Common myeloid progenitor, CD34-positive (primary cell): ENCODE measurements at regions not wholly inside any gene's neighbourhood (a gene's known extent, or its start where the extent isn't known, plus 50 kb on each side); places are given as distances from the start of the nearest gene placed in this dataset.
"Not testable (repeated sequence)": the region's sequence is repeated elsewhere in the genome, so short reads cannot be mapped to it uniquely, and the experiment has no call there.

ENCODE experiments used
- CTCF ChIA-PET: fragments of 350-600 bp; sonication (Branson Sonifier 250); formaldehyde crosslinking; loops from one replicate; lab custom pipeline; 2021; ENCODE audit warnings: antibody characterized with exemption; lab: Charles Lee
- POLR2A ChIA-PET: fragments of 350-600 bp; sonication (Branson Sonifier 250); formaldehyde crosslinking; loops from one replicate; lab custom pipeline; 2021; ENCODE audit warnings: antibody characterized with exemption; lab: Charles Lee
- DNase-seq, 3 donors: peaks; one replicate each; pipeline versions ENCODE4 v3.0.0 to v3.0.0-alpha.2; 2013
- H3K27ac ChIP-seq, 2 experiments: 1 replicate in 1 of 2; 2 replicates in 1 of 2; pipeline ENCODE4 v1.7.0; 2013; ENCODE audit warnings: inconsistent platforms in 2 of 2, low read length in 2 of 2, mild to moderate bottlenecking in 2 of 2, low read depth in 1 of 2, moderate library complexity in 1 of 2; ENCODE audit not compliant: severe bottlenecking in 2 of 2, insufficient read depth in 1 of 2, poor library complexity in 1 of 2
- H3K27me3 ChIP-seq, 5 experiments: replicated peaks in 2 of 5; 1 replicate in 3 of 5; 2 replicates in 2 of 5; pipeline versions ENCODE4 v1.6.1 to v1.7.0; 2013; ENCODE audit warnings: low read length in 4 of 5, mild to moderate bottlenecking in 2 of 5, moderate library complexity in 2 of 5, inconsistent platforms in 1 of 5; ENCODE audit not compliant: insufficient read depth in 5 of 5, control insufficient read depth in 4 of 5
- H3K36me3 ChIP-seq, 4 experiments: 1 replicate in 2 of 4; 2 replicates in 2 of 4; pipeline versions ENCODE4 v1.6.1 to v1.7.0; 2013; ENCODE audit warnings: low read length in 3 of 4, control low read depth in 1 of 4, mild to moderate bottlenecking in 1 of 4; ENCODE audit not compliant: control insufficient read depth in 4 of 4, insufficient read depth in 4 of 4
- H3K4me1 ChIP-seq, 4 experiments: 1 replicate in 3 of 4; 2 replicates in 1 of 4; pipeline versions ENCODE4 v1.6.1 to v1.7.1; 2013; ENCODE audit warnings: low read length in 3 of 4, mild to moderate bottlenecking in 3 of 4, control low read depth in 1 of 4, inconsistent platforms in 1 of 4, moderate library complexity in 1 of 4; ENCODE audit not compliant: control insufficient read depth in 4 of 4, insufficient read depth in 4 of 4; ENCODE audit errors: control extremely low read depth in 1 of 4
- H3K4me3 ChIP-seq, 7 experiments: 1 replicate in 4 of 7; 2 replicates in 3 of 7; pipeline versions ENCODE4 v1.5.1 to v1.7.0; 2013; ENCODE audit warnings: mild to moderate bottlenecking in 7 of 7, low read length in 6 of 7, moderate library complexity in 6 of 7, inconsistent platforms in 2 of 7, low read depth in 2 of 7, control low read depth in 1 of 7; ENCODE audit not compliant: insufficient read depth in 4 of 7, control insufficient read depth in 1 of 7; ENCODE audit errors: extremely low read depth in 1 of 7
- H3K9me3 ChIP-seq, 5 experiments: 1 replicate in 4 of 5; 2 replicates in 1 of 5; pipeline versions ENCODE4 v1.6.1 to v1.7.1; 2013; ENCODE audit warnings: low read length in 4 of 5, mild to moderate bottlenecking in 2 of 5, inconsistent platforms in 1 of 5, low read depth in 1 of 5, moderate library complexity in 1 of 5; ENCODE audit not compliant: control insufficient read depth in 4 of 5, insufficient read depth in 2 of 5; ENCODE audit errors: control extremely low read depth in 1 of 5
- WGBS: methylation state at CpG from one replicate; pipeline ENCODE4 v1.1.5; 2013; ENCODE audit not compliant: insufficient coverage; 5-methylcytosine and 5-hydroxymethylcytosine counted together

DNA sequence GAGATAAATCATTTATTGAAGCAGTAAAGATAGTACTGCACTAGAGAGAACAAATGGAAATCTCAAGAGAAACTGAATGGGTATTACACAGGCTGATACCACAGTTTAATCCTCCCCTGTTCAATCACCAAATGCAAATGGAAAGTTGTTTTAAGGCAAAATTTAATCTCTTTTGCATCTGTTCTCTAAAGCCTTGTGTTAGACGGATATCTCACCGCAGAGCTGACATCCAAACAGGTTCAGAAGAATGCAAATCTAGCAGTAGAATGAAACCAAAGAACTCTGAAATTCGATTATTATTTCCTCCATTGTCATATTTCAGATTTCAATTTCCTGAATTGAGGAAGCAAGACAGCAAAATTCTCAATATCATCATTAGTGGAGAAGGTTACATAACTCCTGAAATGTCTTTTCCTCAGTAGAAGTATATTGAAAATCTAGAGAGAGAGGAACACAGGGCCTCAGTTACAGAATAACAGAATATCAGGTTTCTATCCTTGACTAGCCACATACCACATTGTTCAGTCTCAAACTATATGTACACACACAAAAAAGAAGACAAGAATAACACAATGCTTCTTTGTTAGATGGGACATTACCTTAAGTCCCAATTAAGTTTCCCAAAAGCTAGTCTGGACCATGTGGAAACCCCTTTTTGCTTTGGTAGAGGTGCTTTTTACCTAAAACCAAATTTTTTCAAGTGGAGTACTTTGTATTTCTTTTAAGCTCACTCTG is 94.1 kb upstream of the BANK1 start:
- no peaks in the 10 kb centered on the region for H3K27me3 ChIP-seq
- no peak overlapping the region for H3K27ac ChIP-seq
- 100% methylated on average over 2 of the region's 3 CpGs for WGBS
- POLR2A ChIA-PET: no interaction called here
- peaks cover 0 to 2% (median 0%) of the 10 kb centered on the region in 4 experiments for H3K4me1 ChIP-seq
- H3K36me3 ChIP-seq: no peaks in the 10 kb centered on the region
- no peak overlapping the region for H3K4me3 ChIP-seq
- CTCF ChIA-PET: no interaction called here
- no peak for DNase-seq
- H3K9me3 ChIP-seq: no peaks in the 10 kb centered on the region

DNA sequence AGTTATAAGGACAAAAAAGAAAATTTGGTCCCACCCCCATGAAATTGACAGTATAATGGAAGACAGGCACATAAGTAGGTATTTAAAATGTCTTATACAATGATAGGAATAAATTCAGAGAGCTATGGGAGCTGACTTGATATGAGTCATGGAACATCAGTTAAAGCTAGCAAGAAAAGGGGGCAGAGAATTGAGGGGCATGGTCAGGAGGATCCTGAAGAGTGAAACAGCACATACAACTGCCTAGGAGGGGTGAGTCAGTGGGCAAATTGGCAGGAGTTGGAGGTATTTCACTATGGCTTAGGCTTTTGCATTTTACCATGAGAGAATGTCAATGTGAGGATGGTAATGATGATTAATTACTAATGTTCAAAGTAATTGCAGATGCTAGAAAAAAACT is 95.4 kb upstream of the BANK1 start:
- no peaks in the 10 kb centered on the region for H3K9me3 ChIP-seq
- CTCF ChIA-PET: no interaction called here
- no peaks in the 10 kb centered on the region for H3K27me3 ChIP-seq
- no peak overlapping the region for H3K4me3 ChIP-seq
- H3K4me1 ChIP-seq: peaks cover 0 to 2% (median 0%) of the 10 kb centered on the region in 4 experiments
- no peaks in the 10 kb centered on the region for H3K36me3 ChIP-seq
- no peak overlapping the region for H3K27ac ChIP-seq
- no peak for DNase-seq
- POLR2A ChIA-PET: no interaction called here

DNA sequence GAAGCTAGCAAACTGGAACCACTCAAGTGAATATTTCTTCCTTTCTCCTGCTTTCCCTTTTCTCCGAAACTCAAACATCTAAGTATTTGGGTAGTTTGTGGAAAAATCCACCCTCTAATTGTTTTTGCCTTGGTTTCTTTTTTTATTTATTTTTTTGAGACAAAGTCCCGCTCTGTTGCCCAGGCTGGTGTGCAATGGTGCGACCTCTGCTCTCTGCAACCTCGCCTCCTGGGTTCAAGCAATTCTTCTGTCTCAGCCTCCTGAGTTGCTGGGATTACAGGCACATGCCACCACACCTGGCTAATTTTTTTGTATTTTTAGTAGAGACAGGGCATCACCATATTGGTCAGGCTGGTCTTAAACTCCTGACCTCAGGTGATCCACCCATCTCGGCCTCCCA is 96.1 kb upstream of the BANK1 start:
- WGBS: 97% methylated on average over 4 of the region's 5 CpGs
- CTCF ChIA-PET, POLR2A ChIA-PET, H3K27ac ChIP-seq, H3K27me3 ChIP-seq, DNase-seq, H3K4me1 ChIP-seq, H3K36me3 ChIP-seq, H3K9me3 ChIP-seq, H3K4me3 ChIP-seq: not testable (repeated sequence)

DNA sequence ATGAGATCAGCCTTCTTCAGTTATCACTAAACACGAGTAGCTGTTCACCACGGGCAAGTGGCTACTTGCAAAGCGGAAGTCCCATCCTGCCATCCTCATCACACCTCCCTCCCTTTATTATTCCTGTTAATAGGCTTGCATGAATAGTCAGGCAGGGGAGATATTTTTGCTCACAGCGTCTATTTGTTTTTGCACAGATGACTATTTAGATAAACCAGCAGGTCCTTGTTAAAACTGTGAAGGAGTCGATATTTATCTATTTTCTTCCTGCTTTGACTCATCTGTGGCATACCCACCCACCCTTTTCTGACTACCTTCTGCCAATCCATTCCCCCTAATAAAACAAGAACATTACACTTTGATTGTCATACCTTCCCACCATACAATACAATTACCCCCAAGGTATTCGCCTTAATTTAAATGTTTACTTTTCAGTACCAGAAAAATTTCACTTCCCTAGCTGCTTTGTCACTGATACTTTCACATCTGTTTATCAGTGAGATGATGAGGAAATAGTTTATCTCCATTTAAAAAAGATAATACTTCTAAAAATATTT is 96.6 kb upstream of the BANK1 start:
- no peak for DNase-seq
- no peaks in the 10 kb centered on the region for H3K9me3 ChIP-seq
- H3K27ac ChIP-seq: no peak overlapping the region
- H3K4me1 ChIP-seq: peaks cover 0 to 2% (median 0%) of the 10 kb centered on the region in 4 experiments
- no peaks in the 10 kb centered on the region for H3K27me3 ChIP-seq
- ChIA-PET CTCF (no interaction called here), POLR2A (no interaction called here)
- whole genome bisulfite sequencing: 93% methylated on average over 4 of the region's 6 CpGs
- no peaks in the 10 kb centered on the region for H3K36me3 ChIP-seq
- H3K4me3 ChIP-seq: no peak overlapping the region

DNA sequence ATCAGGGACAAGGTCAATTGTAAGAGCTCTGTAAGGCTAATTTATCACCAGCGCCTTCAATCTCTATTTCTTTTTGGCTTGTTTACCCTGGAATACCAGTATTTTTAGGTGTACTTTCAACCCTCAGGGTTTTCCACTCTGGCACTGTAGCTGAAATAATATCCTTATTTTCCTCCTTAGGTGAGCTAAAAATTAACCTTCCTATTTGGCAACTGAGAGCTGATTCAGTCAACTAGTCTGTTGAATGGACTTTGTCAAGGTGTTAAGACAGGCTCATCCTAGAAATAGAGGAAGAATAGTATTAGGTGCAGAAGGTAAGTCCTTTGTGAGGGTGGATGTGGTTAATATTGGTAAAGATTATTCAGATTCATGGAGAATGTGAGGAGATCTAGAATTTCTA is 101.3 kb upstream of the BANK1 start:
- Histone ChIP-seq H3K4me3 (no peak overlapping the region), H3K36me3 (no peaks in the 10 kb centered on the region), H3K9me3 (no peaks in the 10 kb centered on the region), H3K27me3 (no peaks in the 10 kb centered on the region), H3K27ac (no peak overlapping the region), H3K4me1 (peaks cover 0 to 2% (median 0%) of the 10 kb centered on the region in 4 experiments)
- 100% methylated on average over 1 of the region's 1 CpG for WGBS
- DNase-seq: no peak
- POLR2A ChIA-PET: no interaction called here
- CTCF ChIA-PET: no interaction called here

GRCh38 chr4:101685126-101685525 is 105.4 kb upstream of the BANK1 start:
- POLR2A ChIA-PET: no interaction called here
- no peaks in the 10 kb centered on the region for H3K9me3 ChIP-seq
- no peaks in the 10 kb centered on the region for H3K27me3 ChIP-seq
- H3K36me3 ChIP-seq: no peaks in the 10 kb centered on the region
- WGBS: 100% methylated on average over 1 of the region's 1 CpG
- H3K4me1 ChIP-seq: no peaks in the 10 kb centered on the region
- H3K4me3 ChIP-seq: no peak overlapping the region
- CTCF ChIA-PET: no interaction called here
- no peak overlapping the region for H3K27ac ChIP-seq
- no peak for DNase-seq

- no peaks in the 10 kb centered on the region for H3K9me3 ChIP-seq
- H3K27me3 ChIP-seq: no peaks in the 10 kb centered on the region
- no peak overlapping the region for H3K4me3 ChIP-seq
- H3K27ac ChIP-seq: no peak overlapping the region
- no peaks in the 10 kb centered on the region for H3K4me1 ChIP-seq
- CTCF ChIA-PET: no interaction called here
- WGBS: 100% methylated on average over 1 of the region's 3 CpGs
- no peak for DNase-seq
- no peaks in the 10 kb centered on the region for H3K36me3 ChIP-seq
- POLR2A ChIA-PET: no interaction called here
Measured at GRCh38 chr4:101682946-101683345, 107.6 kb upstream of the BANK1 start.
